ENCODE measurements at regions not wholly inside any gene's neighbourhood (a gene's known extent, or its start where the extent isn't known, plus 50 kb on each side); places are given as distances from the start of the nearest gene placed in this dataset.

DNA sequence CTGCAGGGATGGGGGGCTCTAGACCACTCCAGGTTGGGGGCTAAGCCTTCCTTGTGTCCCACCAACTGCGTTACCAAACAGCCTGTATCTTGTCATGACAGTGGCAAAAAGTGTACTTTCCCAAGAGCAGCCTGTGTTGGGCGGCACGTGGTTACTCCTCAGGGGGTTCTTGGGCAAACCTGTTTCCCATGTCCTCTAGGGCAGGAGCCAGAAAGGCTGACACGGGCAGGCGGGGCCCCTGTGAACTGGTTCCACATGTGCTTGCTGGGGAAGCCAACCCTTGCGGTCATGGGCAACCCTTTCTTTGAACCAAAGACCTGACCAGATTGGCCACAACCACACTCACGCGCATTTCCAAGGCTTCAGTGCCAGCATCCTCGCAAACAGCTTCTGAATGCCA is 228.5 kb downstream of the RBFOX3 start:
- Histone ChIP-seq H3K4me3 (ENCODE audit: low read depth in 1 of 2, low read length in 2 of 2) (no peak overlapping the region), H3K79me2 (ENCODE audit: insufficient read depth, low read length) (no peaks in the 10 kb centered on the region), H3K4me1 (ENCODE audit: insufficient read depth, low read length) (no peaks in the 10 kb centered on the region), H3K9ac (ENCODE audit: low read depth, low read length) (no peak overlapping the region), H3K27me3 (ENCODE audit: insufficient read depth, low read length, poor library complexity) (peaks cover 3% of the 10 kb centered on the region), H3K9me3 (ENCODE audit: insufficient read depth, low read length, severe bottlenecking) (no peaks in the 10 kb centered on the region), H4K20me1 (ENCODE audit: insufficient read depth, low read length) (peaks cover 9% of the 10 kb centered on the region), H3K36me3 (ENCODE audit: insufficient read depth, low read length) (no peaks in the 10 kb centered on the region), H3K4me2 (ENCODE audit: insufficient read depth, low read length) (no peak overlapping the region), H3K27ac (ENCODE audit: low read length) (no peak overlapping the region), H2AFZ (ENCODE audit: low read depth, low read length) (no peak overlapping the region)
- ATAC-seq (ENCODE audit: insufficient read depth, low read depth) (no peak), DNase-seq (no peak)
- no peak for TF ChIP-seq CTCF (IDR thresholded peaks at IDR 0.05; ENCODE audit: borderline replicate concordance, extremely low read depth, low read length, poor library complexity, severe bottlenecking)
- no peak for TF ChIP-seq EZH2 (IDR thresholded peaks at IDR 0.05; ENCODE audit: borderline replicate concordance, low read depth, low read length, severe bottlenecking)

GRCh38 chr17:79379700-79380445 is 231.0 kb downstream of the RBFOX3 start:
- no peak for ATAC-seq (ENCODE audit: insufficient read depth, low read depth)
- Histone ChIP-seq H3K4me1 (ENCODE audit: insufficient read depth, low read length) (no peaks in the 10 kb centered on the region), H3K9ac (ENCODE audit: low read depth, low read length) (no peak overlapping the region), H2AFZ (ENCODE audit: low read depth, low read length) (no peak overlapping the region), H3K4me2 (ENCODE audit: insufficient read depth, low read length) (no peak overlapping the region), H3K4me3 (ENCODE audit: low read depth in 1 of 2, low read length in 2 of 2) (no peak overlapping the region), H3K79me2 (ENCODE audit: insufficient read depth, low read length) (no peaks in the 10 kb centered on the region), H3K27me3 (ENCODE audit: insufficient read depth, low read length, poor library complexity) (peaks cover 13% of the 10 kb centered on the region), H4K20me1 (ENCODE audit: insufficient read depth, low read length) (peaks cover 12% of the 10 kb centered on the region), H3K9me3 (ENCODE audit: insufficient read depth, low read length, severe bottlenecking) (no peaks in the 10 kb centered on the region), H3K27ac (ENCODE audit: low read length) (no peak overlapping the region), H3K36me3 (ENCODE audit: insufficient read depth, low read length) (no peaks in the 10 kb centered on the region)
- no peak for TF ChIP-seq CTCF (IDR thresholded peaks at IDR 0.05; ENCODE audit: borderline replicate concordance, extremely low read depth, low read length, poor library complexity, severe bottlenecking)
- no peak for TF ChIP-seq EZH2 (IDR thresholded peaks at IDR 0.05; ENCODE audit: borderline replicate concordance, low read depth, low read length, severe bottlenecking)
- DNase-seq = no peak

DNA sequence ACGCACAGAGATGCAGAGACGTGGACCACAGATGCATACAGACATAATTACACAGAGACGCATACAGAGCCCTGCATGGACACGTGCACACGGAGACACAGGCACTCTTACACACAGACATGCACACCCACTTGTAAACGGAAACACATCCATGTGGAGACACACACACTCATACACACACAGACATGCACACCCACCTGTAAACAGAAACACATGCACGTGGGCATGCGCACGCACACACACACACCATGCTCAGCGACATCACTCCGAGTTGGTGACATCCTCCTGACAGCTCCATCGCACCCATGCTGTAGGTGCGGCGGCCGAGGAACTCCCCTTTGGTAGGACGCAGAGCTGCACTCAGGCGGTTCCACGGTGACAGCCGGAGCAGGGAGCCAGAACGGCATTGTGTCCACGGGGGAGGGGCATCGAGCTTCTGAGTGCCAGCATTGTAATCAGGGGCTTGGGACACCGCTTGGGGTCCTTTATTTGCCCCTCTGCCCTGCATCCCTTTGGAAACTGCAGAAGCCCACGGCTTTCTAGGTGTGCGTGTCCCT is 233.5 kb downstream of the RBFOX3 start:
- Histone ChIP-seq H3K4me1 (ENCODE audit: insufficient read depth, low read length) (no peaks in the 10 kb centered on the region), H3K36me3 (ENCODE audit: insufficient read depth, low read length) (no peaks in the 10 kb centered on the region), H2AFZ (ENCODE audit: low read depth, low read length) (no peak overlapping the region), H3K9ac (ENCODE audit: low read depth, low read length) (no peak overlapping the region), H3K27ac (ENCODE audit: low read length) (no peak overlapping the region), H4K20me1 (ENCODE audit: insufficient read depth, low read length) (peaks cover 4% of the 10 kb centered on the region; the same call in 1 of the 2 replicates), H3K4me3 (ENCODE audit: low read depth in 1 of 2, low read length in 2 of 2) (no peak overlapping the region), H3K79me2 (ENCODE audit: insufficient read depth, low read length) (no peaks in the 10 kb centered on the region), H3K4me2 (ENCODE audit: insufficient read depth, low read length) (no peak overlapping the region), H3K9me3 (ENCODE audit: insufficient read depth, low read length, severe bottlenecking) (no peaks in the 10 kb centered on the region), H3K27me3 (ENCODE audit: insufficient read depth, low read length, poor library complexity) (peaks cover 22% of the 10 kb centered on the region)
- no peak for TF ChIP-seq EZH2 (IDR thresholded peaks at IDR 0.05; ENCODE audit: borderline replicate concordance, low read depth, low read length, severe bottlenecking)
- no peak for TF ChIP-seq CTCF (IDR thresholded peaks at IDR 0.05; ENCODE audit: borderline replicate concordance, extremely low read depth, low read length, poor library complexity, severe bottlenecking)
- DNase-seq (no peak), ATAC-seq (ENCODE audit: insufficient read depth, low read depth) (no peak)

All from DND-41 (cell line).